ENCODE measurements at regions not wholly inside any gene's neighbourhood (a gene's known extent, or its start where the extent isn't known, plus 50 kb on each side); places are given as distances from the start of the nearest gene placed in this dataset.
"Not testable (repeated sequence)": the region's sequence is repeated elsewhere in the genome, so short reads cannot be mapped to it uniquely, and the experiment has no call there.

- H3K4me3 ChIP-seq (ENCODE audit: insufficient read depth, low read depth, low read length, poor library complexity, severe bottlenecking): no peak overlapping the region
- H3K4me1 ChIP-seq (ENCODE audit: control insufficient read depth, insufficient read depth, low read length, poor library complexity, severe bottlenecking): no peaks in the 10 kb centered on the region
- DNase-seq: no peak
- no peaks in the 10 kb centered on the region for H3K27me3 ChIP-seq (replicated peaks; ENCODE audit: control insufficient read depth, insufficient read depth, low read length, poor library complexity, severe bottlenecking)
- H3K27ac ChIP-seq (ENCODE audit: insufficient read depth, low read length, poor library complexity, severe bottlenecking): no peak overlapping the region
- H3K36me3 ChIP-seq (ENCODE audit: control insufficient read depth, insufficient read depth, low read length): no peaks in the 10 kb centered on the region
- no peaks in the 10 kb centered on the region for H3K9me3 ChIP-seq (ENCODE audit: control insufficient read depth, low read length)
Observed at GRCh38 chr7:68183176-68183575, 1186.5 kb downstream of the TYW1 start.

- no peaks in the 10 kb centered on the region for H3K4me1 ChIP-seq (ENCODE audit: control insufficient read depth, insufficient read depth, low read length, poor library complexity, severe bottlenecking)
Observed at GRCh38 chr7:68185631-68186456, 1189.2 kb downstream of the TYW1 start.

GRCh38 chr7:68187532-68187931 is 1190.9 kb downstream of the TYW1 start:
- H3K9me3 ChIP-seq (ENCODE audit: control insufficient read depth, low read length): no peaks in the 10 kb centered on the region
- no peaks in the 10 kb centered on the region for H3K4me1 ChIP-seq (ENCODE audit: control insufficient read depth, insufficient read depth, low read length, poor library complexity, severe bottlenecking)
- no peaks in the 10 kb centered on the region for H3K27me3 ChIP-seq (replicated peaks; ENCODE audit: control insufficient read depth, insufficient read depth, low read length, poor library complexity, severe bottlenecking)
- no peak overlapping the region for H3K27ac ChIP-seq (ENCODE audit: insufficient read depth, low read length, poor library complexity, severe bottlenecking)
- DNase-seq: no peak
- H3K36me3 ChIP-seq (ENCODE audit: control insufficient read depth, insufficient read depth, low read length): no peaks in the 10 kb centered on the region
- no peak overlapping the region for H3K4me3 ChIP-seq (ENCODE audit: insufficient read depth, low read depth, low read length, poor library complexity, severe bottlenecking)

More at GRCh38 chr7:68185631-68186456, 1189.2 kb downstream of the TYW1 start:
- no peak for DNase-seq
- Histone ChIP-seq H3K27me3 (replicated peaks; ENCODE audit: control insufficient read depth, insufficient read depth, low read length, poor library complexity, severe bottlenecking) (no peaks in the 10 kb centered on the region), H3K9me3 (ENCODE audit: control insufficient read depth, low read length) (no peaks in the 10 kb centered on the region), H3K36me3 (ENCODE audit: control insufficient read depth, insufficient read depth, low read length) (no peaks in the 10 kb centered on the region), H3K27ac (ENCODE audit: insufficient read depth, low read length, poor library complexity, severe bottlenecking) (no peak overlapping the region), H3K4me3 (ENCODE audit: insufficient read depth, low read depth, low read length, poor library complexity, severe bottlenecking) (no peak overlapping the region)

GRCh38 chr7:68192941-68193340 is 1196.3 kb downstream of the TYW1 start:
- no peak for DNase-seq
- no peaks in the 10 kb centered on the region for H3K9me3 ChIP-seq (ENCODE audit: control insufficient read depth, low read length)
- no peaks in the 10 kb centered on the region for H3K36me3 ChIP-seq (ENCODE audit: control insufficient read depth, insufficient read depth, low read length)
- no peaks in the 10 kb centered on the region for H3K4me1 ChIP-seq (ENCODE audit: control insufficient read depth, insufficient read depth, low read length, poor library complexity, severe bottlenecking)
- no peak overlapping the region for H3K27ac ChIP-seq (ENCODE audit: insufficient read depth, low read length, poor library complexity, severe bottlenecking)
- no peak overlapping the region for H3K4me3 ChIP-seq (ENCODE audit: insufficient read depth, low read depth, low read length, poor library complexity, severe bottlenecking)
- H3K27me3 ChIP-seq (replicated peaks; ENCODE audit: control insufficient read depth, insufficient read depth, low read length, poor library complexity, severe bottlenecking): no peaks in the 10 kb centered on the region

- H3K9me3 ChIP-seq (ENCODE audit: control insufficient read depth, low read length); H3K27ac ChIP-seq (ENCODE audit: insufficient read depth, low read length, poor library complexity, severe bottlenecking); H3K4me3 ChIP-seq (ENCODE audit: insufficient read depth, low read depth, low read length, poor library complexity, severe bottlenecking); H3K4me1 ChIP-seq (ENCODE audit: control insufficient read depth, insufficient read depth, low read length, poor library complexity, severe bottlenecking); DNase-seq; H3K27me3 ChIP-seq (replicated peaks; ENCODE audit: control insufficient read depth, insufficient read depth, low read length, poor library complexity, severe bottlenecking); H3K36me3 ChIP-seq (ENCODE audit: control insufficient read depth, insufficient read depth, low read length): not testable (repeated sequence)
Observed at GRCh38 chr7:68195642-68196041, 1199.0 kb downstream of the TYW1 start.

- Histone ChIP-seq H3K36me3 (ENCODE audit: control insufficient read depth, insufficient read depth, low read length) (no peaks in the 10 kb centered on the region), H3K27ac (ENCODE audit: insufficient read depth, low read length, poor library complexity, severe bottlenecking) (no peak overlapping the region), H3K27me3 (replicated peaks; ENCODE audit: control insufficient read depth, insufficient read depth, low read length, poor library complexity, severe bottlenecking) (no peaks in the 10 kb centered on the region), H3K9me3 (ENCODE audit: control insufficient read depth, low read length) (no peaks in the 10 kb centered on the region), H3K4me3 (ENCODE audit: insufficient read depth, low read depth, low read length, poor library complexity, severe bottlenecking) (no peak overlapping the region), H3K4me1 (ENCODE audit: control insufficient read depth, insufficient read depth, low read length, poor library complexity, severe bottlenecking) (no peaks in the 10 kb centered on the region)
- DNase-seq: no peak
Observed at GRCh38 chr7:68200051-68200670, 1203.5 kb downstream of the TYW1 start.

- no peak for DNase-seq
- no peaks in the 10 kb centered on the region for H3K36me3 ChIP-seq (ENCODE audit: control insufficient read depth, insufficient read depth, low read length)
- H3K27ac ChIP-seq (ENCODE audit: insufficient read depth, low read length, poor library complexity, severe bottlenecking): no peak overlapping the region
- H3K4me1 ChIP-seq (ENCODE audit: control insufficient read depth, insufficient read depth, low read length, poor library complexity, severe bottlenecking): no peaks in the 10 kb centered on the region
- no peaks in the 10 kb centered on the region for H3K9me3 ChIP-seq (ENCODE audit: control insufficient read depth, low read length)
- no peaks in the 10 kb centered on the region for H3K27me3 ChIP-seq (replicated peaks; ENCODE audit: control insufficient read depth, insufficient read depth, low read length, poor library complexity, severe bottlenecking)
- H3K4me3 ChIP-seq (ENCODE audit: insufficient read depth, low read depth, low read length, poor library complexity, severe bottlenecking): no peak overlapping the region
Observed at GRCh38 chr7:68203251-68203650, 1206.6 kb downstream of the TYW1 start.

- H3K27me3 ChIP-seq (replicated peaks; ENCODE audit: control insufficient read depth, insufficient read depth, low read length, poor library complexity, severe bottlenecking): no peaks in the 10 kb centered on the region
- H3K9me3 ChIP-seq (ENCODE audit: control insufficient read depth, low read length): no peaks in the 10 kb centered on the region
- no peak for DNase-seq
- no peak overlapping the region for H3K4me3 ChIP-seq (ENCODE audit: insufficient read depth, low read depth, low read length, poor library complexity, severe bottlenecking)
- H3K4me1 ChIP-seq (ENCODE audit: control insufficient read depth, insufficient read depth, low read length, poor library complexity, severe bottlenecking): no peaks in the 10 kb centered on the region
- H3K36me3 ChIP-seq (ENCODE audit: control insufficient read depth, insufficient read depth, low read length): no peaks in the 10 kb centered on the region
- no peak overlapping the region for H3K27ac ChIP-seq (ENCODE audit: insufficient read depth, low read length, poor library complexity, severe bottlenecking)
Observed at GRCh38 chr7:68205826-68206225, 1209.2 kb downstream of the TYW1 start.

- H3K27me3 ChIP-seq (replicated peaks; ENCODE audit: control insufficient read depth, insufficient read depth, low read length, poor library complexity, severe bottlenecking): no peaks in the 10 kb centered on the region
- no peak overlapping the region for H3K4me3 ChIP-seq (ENCODE audit: insufficient read depth, low read depth, low read length, poor library complexity, severe bottlenecking)
- no peaks in the 10 kb centered on the region for H3K4me1 ChIP-seq (ENCODE audit: control insufficient read depth, insufficient read depth, low read length, poor library complexity, severe bottlenecking)
- no peaks in the 10 kb centered on the region for H3K9me3 ChIP-seq (ENCODE audit: control insufficient read depth, low read length)
- no peak for DNase-seq
- no peaks in the 10 kb centered on the region for H3K36me3 ChIP-seq (ENCODE audit: control insufficient read depth, insufficient read depth, low read length)
- H3K27ac ChIP-seq (ENCODE audit: insufficient read depth, low read length, poor library complexity, severe bottlenecking): no peak overlapping the region
Observed at GRCh38 chr7:68206946-68207485, 1210.4 kb downstream of the TYW1 start.

- Histone ChIP-seq H3K27ac (ENCODE audit: insufficient read depth, low read length, poor library complexity, severe bottlenecking) (no peak overlapping the region), H3K27me3 (replicated peaks; ENCODE audit: control insufficient read depth, insufficient read depth, low read length, poor library complexity, severe bottlenecking) (no peaks in the 10 kb centered on the region), H3K9me3 (ENCODE audit: control insufficient read depth, low read length) (no peaks in the 10 kb centered on the region), H3K4me3 (ENCODE audit: insufficient read depth, low read depth, low read length, poor library complexity, severe bottlenecking) (no peak overlapping the region), H3K36me3 (ENCODE audit: control insufficient read depth, insufficient read depth, low read length) (no peaks in the 10 kb centered on the region), H3K4me1 (ENCODE audit: control insufficient read depth, insufficient read depth, low read length, poor library complexity, severe bottlenecking) (no peaks in the 10 kb centered on the region)
- no peak for DNase-seq
Observed at GRCh38 chr7:68207676-68208075, 1211.0 kb downstream of the TYW1 start.
